ENCODE measurements at regions not wholly inside any gene's neighbourhood (a gene's known extent, or its start where the extent isn't known, plus 50 kb on each side); places are given as distances from the start of the nearest gene placed in this dataset.
"Not testable (repeated sequence)": the region's sequence is repeated elsewhere in the genome, so short reads cannot be mapped to it uniquely, and the experiment has no call there.

- no peak for DNase-seq (ENCODE audit: low spot score)
Measured at GRCh38 chr1:219726480-219727272, 113.8 kb upstream of the ZC3H11B start.

- DNase-seq (ENCODE audit: low spot score) = no peak
Measured at GRCh38 chr1:219724440-219724839, 111.5 kb upstream of the ZC3H11B start.

- DNase-seq (ENCODE audit: low spot score) = no peak
Measured at GRCh38 chr1:219717536-219717935, 104.6 kb upstream of the ZC3H11B start.

- DNase-seq (ENCODE audit: low spot score) = no peak
Measured at GRCh38 chr1:219716611-219717114, 103.8 kb upstream of the ZC3H11B start.

- DNase-seq (ENCODE audit: low spot score) = no peak
Measured at GRCh38 chr1:219713981-219714381, 101.1 kb upstream of the ZC3H11B start.

- DNase-seq (ENCODE audit: low spot score) = no peak
Measured at GRCh38 chr1:219712506-219712905, 99.6 kb upstream of the ZC3H11B start.

GRCh38 chr1:219710529-219711194 is 97.8 kb upstream of the ZC3H11B start:
- no peak for DNase-seq (ENCODE audit: low spot score)

GRCh38 chr1:219708919-219709543 is 96.1 kb upstream of the ZC3H11B start:
- DNase-seq (ENCODE audit: low spot score) = no peak

GRCh38 chr1:219707885-219708284 is 95.0 kb upstream of the ZC3H11B start:
- DNase-seq (ENCODE audit: low spot score) = not testable (repeated sequence)

- DNase-seq (ENCODE audit: low spot score) = not testable (repeated sequence)
Measured at GRCh38 chr1:219704331-219704730, 91.4 kb upstream of the ZC3H11B start.

GRCh38 chr1:219703368-219703639 is 90.4 kb upstream of the ZC3H11B start:
- no peak for DNase-seq (ENCODE audit: low spot score)

GRCh38 chr1:219701476-219701875 is 88.6 kb upstream of the ZC3H11B start:
- no peak for DNase-seq (ENCODE audit: low spot score)

- no peak for DNase-seq (ENCODE audit: low spot score)
Measured at GRCh38 chr1:219699870-219700269, 87.0 kb upstream of the ZC3H11B start.

GRCh38 chr1:219697682-219698081 is 84.8 kb upstream of the ZC3H11B start:
- DNase-seq (ENCODE audit: low spot score) = no peak

GRCh38 chr1:219692981-219693380 is 80.1 kb upstream of the ZC3H11B start:
- no peak for DNase-seq (ENCODE audit: low spot score)

- DNase-seq (ENCODE audit: low spot score) = no peak
Measured at GRCh38 chr1:219689774-219690173, 76.9 kb upstream of the ZC3H11B start.

GRCh38 chr1:219687779-219688178 is 74.9 kb upstream of the ZC3H11B start:
- no peak for DNase-seq (ENCODE audit: low spot score)

GRCh38 chr1:219686171-219686570 is 73.3 kb upstream of the ZC3H11B start:
- no peak for DNase-seq (ENCODE audit: low spot score)

- DNase-seq (ENCODE audit: low spot score) = no peak
Measured at GRCh38 chr1:219682788-219683187, 69.9 kb upstream of the ZC3H11B start.

GRCh38 chr1:219681876-219682275 is 69.0 kb upstream of the ZC3H11B start:
- DNase-seq (ENCODE audit: low spot score) = no peak

- no peak for DNase-seq (ENCODE audit: low spot score)
Measured at GRCh38 chr1:219676012-219676765, 63.3 kb upstream of the ZC3H11B start.

- DNase-seq (ENCODE audit: low spot score) = no peak
Measured at GRCh38 chr1:219670426-219671149, 57.7 kb upstream of the ZC3H11B start.

Measured in germinal center (tissue), 1 donor.